Fibroblast of lung (primary cell): ENCODE measurements at regions not wholly inside any gene's neighbourhood (a gene's known extent, or its start where the extent isn't known, plus 50 kb on each side); places are given as distances from the start of the nearest gene placed in this dataset.

Experiments
- EZH2 ChIP-seq: IDR thresholded peaks from 2 replicates; pipeline ENCODE4 v1.5.1; 2012; ENCODE audit warnings: low read length, control low read depth, mild to moderate bottlenecking; ENCODE audit errors: missing control alignments
- TF ChIP-seq, protein P1 (sequence below), 2 donors: IDR thresholded peaks in 1 of 2; conservative IDR thresholded peaks in 1 of 2; 1 replicate in 1 of 2; 2 replicates in 1 of 2; pipeline ENCODE4 v1.5.1; 2011 to 2012; ENCODE audit warnings: low read length in 2 of 2, control low read depth in 1 of 2, inconsistent platforms in 1 of 2, low read depth in 1 of 2, mild to moderate bottlenecking in 1 of 2

GRCh38 chr6:144786825-144787224 is 501.7 kb downstream of the UTRN start:
- TF ChIP-seq, protein P1, sequence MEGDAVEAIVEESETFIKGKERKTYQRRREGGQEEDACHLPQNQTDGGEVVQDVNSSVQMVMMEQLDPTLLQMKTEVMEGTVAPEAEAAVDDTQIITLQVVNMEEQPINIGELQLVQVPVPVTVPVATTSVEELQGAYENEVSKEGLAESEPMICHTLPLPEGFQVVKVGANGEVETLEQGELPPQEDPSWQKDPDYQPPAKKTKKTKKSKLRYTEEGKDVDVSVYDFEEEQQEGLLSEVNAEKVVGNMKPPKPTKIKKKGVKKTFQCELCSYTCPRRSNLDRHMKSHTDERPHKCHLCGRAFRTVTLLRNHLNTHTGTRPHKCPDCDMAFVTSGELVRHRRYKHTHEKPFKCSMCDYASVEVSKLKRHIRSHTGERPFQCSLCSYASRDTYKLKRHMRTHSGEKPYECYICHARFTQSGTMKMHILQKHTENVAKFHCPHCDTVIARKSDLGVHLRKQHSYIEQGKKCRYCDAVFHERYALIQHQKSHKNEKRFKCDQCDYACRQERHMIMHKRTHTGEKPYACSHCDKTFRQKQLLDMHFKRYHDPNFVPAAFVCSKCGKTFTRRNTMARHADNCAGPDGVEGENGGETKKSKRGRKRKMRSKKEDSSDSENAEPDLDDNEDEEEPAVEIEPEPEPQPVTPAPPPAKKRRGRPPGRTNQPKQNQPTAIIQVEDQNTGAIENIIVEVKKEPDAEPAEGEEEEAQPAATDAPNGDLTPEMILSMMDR (conservative IDR thresholded peaks at IDR 0.05 in 1 of 2, IDR thresholded peaks at IDR 0.05 in 1 of 2; ENCODE audit: low read depth in 1 of 2, low read length in 2 of 2) = no peak
- TF ChIP-seq EZH2 = no peak
